ENCODE measurements at regions not wholly inside any gene's neighbourhood (a gene's known extent, or its start where the extent isn't known, plus 50 kb on each side); places are given as distances from the start of the nearest gene placed in this dataset.

GRCh38 chr6:92497281-92497680 lies 922.1 kb downstream of the EPHA7 start:
- no peak overlapping the region for H3K4me3 ChIP-seq (ENCODE audit: low read length)
- DNase-seq (ENCODE audit: low read depth) = no peak
- TF ChIP-seq CTCF (conservative IDR thresholded peaks at IDR 0.05; ENCODE audit: low read length) = no peak

DNA sequence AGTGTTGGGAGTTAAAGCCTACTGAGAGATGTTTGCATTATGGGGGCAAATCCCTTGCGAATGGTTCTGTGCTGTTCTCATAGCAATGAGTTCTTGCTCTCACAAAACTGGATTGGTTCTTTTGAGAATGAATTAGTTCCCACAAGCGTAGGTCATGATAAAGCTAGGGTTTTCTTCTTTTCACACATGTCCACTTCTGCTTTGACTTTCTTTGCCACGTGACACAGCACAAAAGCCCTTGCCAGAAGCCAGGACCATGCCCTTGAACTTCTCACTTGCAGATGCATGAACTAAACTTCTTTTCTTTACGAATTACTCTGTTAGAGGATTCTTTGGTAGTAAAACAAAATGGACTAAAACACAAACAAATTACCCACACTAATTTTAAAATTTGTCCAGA lies 922.8 kb downstream of the EPHA7 start:
- no peak overlapping the region for H3K4me3 ChIP-seq (ENCODE audit: low read length)
- no peak for DNase-seq (ENCODE audit: low read depth)
- TF ChIP-seq CTCF (conservative IDR thresholded peaks at IDR 0.05; ENCODE audit: low read length) = no peak

DNA sequence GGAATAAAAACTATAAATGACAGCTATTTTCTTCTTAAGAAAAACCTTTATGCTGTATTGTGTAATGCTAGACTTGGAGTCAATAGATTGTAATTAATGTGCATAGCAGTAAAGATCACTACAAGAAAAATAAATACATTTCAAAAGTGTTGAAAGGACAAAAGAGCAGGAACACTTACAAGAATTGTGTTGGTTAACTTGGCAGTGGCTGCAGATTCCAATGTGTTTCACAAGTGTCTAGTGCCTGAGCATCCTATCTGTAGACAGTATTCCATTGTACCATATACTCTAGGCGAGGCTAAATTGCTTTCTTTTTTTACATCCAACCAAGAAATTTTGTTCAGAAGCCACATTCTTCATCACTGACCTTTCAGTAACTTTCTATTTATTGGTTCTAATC lies 924.1 kb downstream of the EPHA7 start:
- no peak for TF ChIP-seq CTCF (conservative IDR thresholded peaks at IDR 0.05; ENCODE audit: low read length)
- peak; percentile 76 for DNase-seq (ENCODE audit: low read depth)

GRCh38 chr6:92485487-92485886 lies 933.9 kb downstream of the EPHA7 start:
- TF ChIP-seq CTCF (conservative IDR thresholded peaks at IDR 0.05; ENCODE audit: low read length) = no peak

More for the DNA sequence above, 924.1 kb downstream of the EPHA7 start:
- no peak overlapping the region for H3K4me3 ChIP-seq (ENCODE audit: low read length)

DNA sequence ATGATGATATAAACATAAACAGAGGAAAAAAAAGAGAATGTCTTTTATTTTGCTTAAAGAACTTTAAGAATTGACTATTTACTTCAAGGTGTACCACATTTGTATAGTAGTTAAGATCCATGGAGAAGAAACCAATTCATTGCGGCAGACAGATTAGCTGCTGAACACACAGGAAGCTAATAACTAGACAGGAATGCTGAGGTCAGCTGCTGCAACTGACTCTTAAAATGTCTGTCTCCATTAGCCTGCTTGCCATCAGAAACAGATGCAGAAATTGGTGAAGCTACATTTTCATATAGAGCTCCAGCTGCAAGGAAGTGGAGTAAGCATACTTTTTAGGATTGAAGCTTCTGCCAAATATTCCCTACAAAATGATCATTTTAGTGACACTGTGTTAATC lies 939.5 kb downstream of the EPHA7 start:
- peak; percentile 30 for DNase-seq (ENCODE audit: low read depth)
- H3K4me3 ChIP-seq (ENCODE audit: low read length) = no peak overlapping the region
- TF ChIP-seq CTCF (conservative IDR thresholded peaks at IDR 0.05; ENCODE audit: low read length) = no peak

More at GRCh38 chr6:92485487-92485886, 933.9 kb downstream of the EPHA7 start:
- DNase-seq (ENCODE audit: low read depth) = no peak
- no peak overlapping the region for H3K4me3 ChIP-seq (ENCODE audit: low read length)

- TF ChIP-seq CTCF (conservative IDR thresholded peaks at IDR 0.05; ENCODE audit: low read length) = no peak
- DNase-seq (ENCODE audit: low read depth) = no peak
- no peak overlapping the region for H3K4me3 ChIP-seq (ENCODE audit: low read length)
These were observed 946.3 kb downstream of the EPHA7 start for GRCh38 chr6:92473056-92473455.

- no peak for DNase-seq (ENCODE audit: low read depth)
- no peak overlapping the region for H3K4me3 ChIP-seq (ENCODE audit: low read length)
- no peak for TF ChIP-seq CTCF (conservative IDR thresholded peaks at IDR 0.05; ENCODE audit: low read length)
These were observed 950.1 kb downstream of the EPHA7 start for GRCh38 chr6:92469186-92469828.
